ENCODE measurements at regions not wholly inside any gene's neighbourhood (a gene's known extent, or its start where the extent isn't known, plus 50 kb on each side); places are given as distances from the start of the nearest gene placed in this dataset.

GRCh38 chr15:69777356-69777755, 320.4 kb downstream of the TLE3 start:
- BruUV-seq (replicated peaks) = no TSS peak
- ChIA-PET CTCF (no interaction called here), POLR2A (no interaction called here)
- Histone ChIP-seq H3K27me3 (ENCODE audit: control insufficient read depth, insufficient read depth, low read length) (peaks cover 3% of the 10 kb centered on the region; the same call in 1 of the 2 replicates), H3K4me1 (ENCODE audit: control insufficient read depth, insufficient read depth, low read length) (no peaks in the 10 kb centered on the region), H3K4me3 (ENCODE audit: low read depth in 2 of 2, low read length in 2 of 2) (no peak overlapping the region), H3K36me3 (ENCODE audit: control insufficient read depth, insufficient read depth, low read length) (no peaks in the 10 kb centered on the region), H3K9me3 (ENCODE audit: control insufficient read depth, insufficient read depth, low read depth, low read length) (no peaks in the 10 kb centered on the region; the same call in 1 of the 2 replicates), H3K27ac (ENCODE audit: low read length) (no peak overlapping the region)
- TF ChIP-seq TCF7L2 (IDR thresholded peaks at IDR 0.05; ENCODE audit: low read depth, low read length) (no peak), POLR2AphosphoS5 (IDR thresholded peaks at IDR 0.05; ENCODE audit: low read depth, low read length) (no peak), CTCF (IDR thresholded peaks at IDR 0.05) (no peak), SIN3A (IDR thresholded peaks at IDR 0.05; ENCODE audit: borderline replicate concordance, insufficient read depth, low read depth, low read length) (no peak)
- TF ChIP-seq, protein P1, sequence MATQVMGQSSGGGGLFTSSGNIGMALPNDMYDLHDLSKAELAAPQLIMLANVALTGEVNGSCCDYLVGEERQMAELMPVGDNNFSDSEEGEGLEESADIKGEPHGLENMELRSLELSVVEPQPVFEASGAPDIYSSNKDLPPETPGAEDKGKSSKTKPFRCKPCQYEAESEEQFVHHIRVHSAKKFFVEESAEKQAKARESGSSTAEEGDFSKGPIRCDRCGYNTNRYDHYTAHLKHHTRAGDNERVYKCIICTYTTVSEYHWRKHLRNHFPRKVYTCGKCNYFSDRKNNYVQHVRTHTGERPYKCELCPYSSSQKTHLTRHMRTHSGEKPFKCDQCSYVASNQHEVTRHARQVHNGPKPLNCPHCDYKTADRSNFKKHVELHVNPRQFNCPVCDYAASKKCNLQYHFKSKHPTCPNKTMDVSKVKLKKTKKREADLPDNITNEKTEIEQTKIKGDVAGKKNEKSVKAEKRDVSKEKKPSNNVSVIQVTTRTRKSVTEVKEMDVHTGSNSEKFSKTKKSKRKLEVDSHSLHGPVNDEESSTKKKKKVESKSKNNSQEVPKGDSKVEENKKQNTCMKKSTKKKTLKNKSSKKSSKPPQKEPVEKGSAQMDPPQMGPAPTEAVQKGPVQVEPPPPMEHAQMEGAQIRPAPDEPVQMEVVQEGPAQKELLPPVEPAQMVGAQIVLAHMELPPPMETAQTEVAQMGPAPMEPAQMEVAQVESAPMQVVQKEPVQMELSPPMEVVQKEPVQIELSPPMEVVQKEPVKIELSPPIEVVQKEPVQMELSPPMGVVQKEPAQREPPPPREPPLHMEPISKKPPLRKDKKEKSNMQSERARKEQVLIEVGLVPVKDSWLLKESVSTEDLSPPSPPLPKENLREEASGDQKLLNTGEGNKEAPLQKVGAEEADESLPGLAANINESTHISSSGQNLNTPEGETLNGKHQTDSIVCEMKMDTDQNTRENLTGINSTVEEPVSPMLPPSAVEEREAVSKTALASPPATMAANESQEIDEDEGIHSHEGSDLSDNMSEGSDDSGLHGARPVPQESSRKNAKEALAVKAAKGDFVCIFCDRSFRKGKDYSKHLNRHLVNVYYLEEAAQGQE (IDR thresholded peaks at IDR 0.05; ENCODE audit: insufficient read depth in 1 of 2, low read depth in 2 of 2, low read length in 1 of 2) = no peak
- intact Hi-C loops (cut with micrococcal nuclease; ENCODE audit: unreplicated experiment) (no loop called here), in situ Hi-C loops (cut with HindIII; ENCODE audit: low pct_unique_long_range_greater_than_20kb, low sequenced_read_pairs) (no loop called here)
- DNase-seq (ENCODE audit: low read depth, low spot score) = no peak
- ATAC-seq = no peak

DNA sequence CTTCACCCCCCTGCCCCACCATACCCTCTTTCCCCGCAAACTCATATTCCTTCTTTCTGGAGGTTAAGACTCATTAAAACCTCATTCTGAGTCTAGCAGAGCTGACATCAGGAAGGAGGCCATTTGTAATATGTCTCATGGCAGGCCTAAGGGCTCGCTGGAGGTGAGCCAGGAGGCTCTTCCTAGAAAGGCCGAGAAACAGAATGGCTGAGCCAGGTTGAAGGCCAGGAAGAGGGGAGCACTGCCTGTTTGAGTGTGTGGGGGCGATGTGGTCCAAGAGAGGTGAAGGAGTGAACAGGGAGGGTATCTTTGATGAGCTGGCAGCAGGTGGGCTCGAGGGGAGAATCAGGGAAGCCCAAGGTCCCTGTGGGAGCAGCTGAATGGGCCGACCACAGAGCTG, 317.3 kb downstream of the TLE3 start:
- Histone ChIP-seq H3K27ac (ENCODE audit: low read length) (no peak overlapping the region), H3K4me1 (ENCODE audit: control insufficient read depth, insufficient read depth, low read length) (no peaks in the 10 kb centered on the region), H3K27me3 (ENCODE audit: control insufficient read depth, insufficient read depth, low read length) (peaks cover 3% of the 10 kb centered on the region; the same call in 1 of the 2 replicates), H3K9me3 (ENCODE audit: control insufficient read depth, insufficient read depth, low read depth, low read length) (no peaks in the 10 kb centered on the region; the same call in 1 of the 2 replicates), H3K4me3 (ENCODE audit: low read depth in 2 of 2, low read length in 2 of 2) (no peak overlapping the region), H3K36me3 (ENCODE audit: control insufficient read depth, insufficient read depth, low read length) (no peaks in the 10 kb centered on the region)
- TF ChIP-seq CTCF (IDR thresholded peaks at IDR 0.05) (no peak), SIN3A (IDR thresholded peaks at IDR 0.05; ENCODE audit: borderline replicate concordance, insufficient read depth, low read depth, low read length) (no peak), TCF7L2 (IDR thresholded peaks at IDR 0.05; ENCODE audit: low read depth, low read length) (no peak), POLR2AphosphoS5 (IDR thresholded peaks at IDR 0.05; ENCODE audit: low read depth, low read length) (no peak)
- TF ChIP-seq, protein P1 (IDR thresholded peaks at IDR 0.05; ENCODE audit: insufficient read depth in 1 of 2, low read depth in 2 of 2, low read length in 1 of 2) = no peak
- no TSS peak for BruUV-seq (replicated peaks)
- ChIA-PET POLR2A (no interaction called here), CTCF (no interaction called here)
- intact Hi-C loops (cut with micrococcal nuclease; ENCODE audit: unreplicated experiment) (no loop called here), in situ Hi-C loops (cut with HindIII; ENCODE audit: low pct_unique_long_range_greater_than_20kb, low sequenced_read_pairs) (no loop called here)
- ATAC-seq (no peak), DNase-seq (ENCODE audit: low read depth, low spot score) (no peak)
